K562 (cell line): ENCODE measurements at regions not wholly inside any gene's neighbourhood (a gene's known extent, or its start where the extent isn't known, plus 50 kb on each side); places are given as distances from the start of the nearest gene placed in this dataset.

ENCODE experiments used
- ATAC-seq: fragments of 200-7000 bp; cut with Tn5 transposase; 3 replicates; pipeline ENCODE4 v1.9.1; 2020; ENCODE audit warnings: moderate library complexity
- BruUV-seq: library from RNA; stranded (reverse); fragments of 400-500 nt; replicated peaks from 2 replicates; lab custom pipeline; 2021; lab: Mats Ljungman, UMichigan
- CTCF ChIA-PET: fragments of 300-600 bp; formaldehyde crosslinking; extraction: SDS; loops from one replicate; lab custom pipeline; 2021; ENCODE audit warnings: low intra/inter-chr PET ratio; lab: Yijun Ruan, JAX
- POLR2A ChIA-PET: fragments of 300-600, 350-650 bp; sonication (Branson Sonifier 250); formaldehyde crosslinking; extraction: SDS; loops from one replicate; lab custom pipeline; 2021; ENCODE audit warnings: antibody characterized with exemption, inconsistent platforms; lab: Yijun Ruan, JAX
- DNase-seq, 4 experiments: peaks; one replicate each; pipeline versions ENCODE4 v3.0.0 to v3.0.0-alpha.2; 2011 to 2018; ENCODE audit warnings: low spot score in 3 of 4, mixed read lengths in 3 of 4; ENCODE audit errors: extremely low read depth in 1 of 4
- FAIRE-seq: peaks from 2 replicates; lab custom pipeline; 2011; peaks lifted over from hg19 to GRCh38; lab: Jason Lieb, UNC
- H2AFZ ChIP-seq: 2 replicates; pipeline ENCODE4 v1.6.0; 2011; ENCODE audit warnings: low read depth, low read length, control low read depth, inconsistent platforms
- H3K27ac ChIP-seq: fragments of 200-600 bp; 3 replicates; pipeline ENCODE4 v1.8.0; 2011; ENCODE audit warnings: low read depth, mild to moderate bottlenecking, control low read depth, inconsistent platforms, low read length, moderate library complexity, mixed read lengths; ENCODE audit errors: extremely low read depth
- H3K27me3 ChIP-seq, 2 experiments: fragments of 300-600 bp in 1 of 2; 2 replicates in 1 of 2; 3 replicates in 1 of 2; pipeline versions ENCODE4 v1.6.0 to v1.8.0; 2011; ENCODE audit warnings: inconsistent platforms in 2 of 2, low read length in 2 of 2, mild to moderate bottlenecking in 1 of 2, mixed read lengths in 1 of 2, moderate library complexity in 1 of 2; ENCODE audit not compliant: control insufficient read depth in 2 of 2, insufficient read depth in 2 of 2
- H3K36me3 ChIP-seq: fragments of 300-600 bp; 3 replicates; pipeline ENCODE4 v1.8.0; 2011; ENCODE audit warnings: mild to moderate bottlenecking, low read length, inconsistent platforms; ENCODE audit not compliant: control insufficient read depth, insufficient read depth
- H3K4me1 ChIP-seq, 2 experiments: fragments of 200-600 bp in 1 of 2; replicated peaks in 1 of 2; 2 replicates in 1 of 2; 3 replicates in 1 of 2; pipeline versions ENCODE4 v1.5.1 to v1.8.0; 2011; ENCODE audit warnings: inconsistent platforms in 2 of 2, low read length in 2 of 2, mild to moderate bottlenecking in 1 of 2, mixed read lengths in 1 of 2, moderate library complexity in 1 of 2; ENCODE audit not compliant: control insufficient read depth in 2 of 2, insufficient read depth in 2 of 2
- H3K4me2 ChIP-seq: 2 replicates; pipeline ENCODE4 v1.6.1; 2011; ENCODE audit warnings: low read length, control low read depth, inconsistent platforms, mixed read lengths; ENCODE audit not compliant: insufficient read depth
- H3K4me3 ChIP-seq: fragments of 200-600 bp; sonication (generic), shearing (Covaris generic); 2 replicates; pipeline ENCODE4 v1.5.1; 2016; ENCODE audit warnings: control low read depth, inconsistent platforms
- H3K79me2 ChIP-seq: fragments of 200-600 bp; 3 replicates; pipeline ENCODE4 v1.8.0; 2011; ENCODE audit warnings: low read length, inconsistent platforms; ENCODE audit not compliant: control insufficient read depth, insufficient read depth
- H3K9ac ChIP-seq, 2 experiments: 2 replicates each; pipeline versions ENCODE4 v1.6.0 to v1.6.1; 2011; ENCODE audit warnings: low read depth in 2 of 2, low read length in 2 of 2, control low read depth in 1 of 2, inconsistent platforms in 1 of 2, mild to moderate bottlenecking in 1 of 2, mixed read lengths in 1 of 2; ENCODE audit not compliant: insufficient read depth in 1 of 2
- H3K9me1 ChIP-seq: one replicate; pipeline ENCODE4 v1.6.0; 2011; ENCODE audit warnings: inconsistent platforms, mild to moderate bottlenecking, low read length, moderate library complexity; ENCODE audit not compliant: control insufficient read depth, insufficient read depth
- H3K9me3 ChIP-seq: replicated peaks from 2 replicates; pipeline ENCODE4 v1.5.1; 2011; ENCODE audit warnings: low read depth, low read length, inconsistent platforms; ENCODE audit not compliant: control insufficient read depth, insufficient read depth
- H4K20me1 ChIP-seq: replicated peaks from 2 replicates; pipeline ENCODE4 v1.6.1; 2011; ENCODE audit warnings: low read length, inconsistent platforms, mixed read lengths; ENCODE audit not compliant: control insufficient read depth, insufficient read depth
- CAMTA2 ChIP-seq: fragments of 250-450 bp; sonication (Bioruptor Pico); conservative IDR thresholded peaks from 2 replicates; pipeline ENCODE4 v1.5.1; 2022
- ETV1 ChIP-seq: fragments of 450-650 bp; conservative IDR thresholded peaks from 2 replicates; pipeline ENCODE4 v1.6.1; 2016; ENCODE audit warnings: missing genetic modification characterization, control low read depth, low read depth, missing compliant biosample characterization
- FOXA3 ChIP-seq, 2 experiments: fragments of 450-650 bp in 1 of 2; sonication (generic) in 1 of 2; formaldehyde crosslinking; IDR thresholded peaks in 1 of 2; conservative IDR thresholded peaks in 1 of 2; 2 replicates each; pipeline versions ENCODE4 v1.4.0 to v1.8.0; 2020 to 2022; ENCODE audit warnings: mild to moderate bottlenecking in 2 of 2, missing genetic modification reagents in 1 of 2
- GMEB1 ChIP-seq: fragments of 250-450 bp; sonication (Bioruptor Pico); IDR thresholded peaks from 2 replicates; pipeline ENCODE4 v1.4.0; 2020; ENCODE audit warnings: mild to moderate bottlenecking
- IFI16 ChIP-seq: fragments of 250-450 bp; sonication (Bioruptor Pico); IDR thresholded peaks from 2 replicates; pipeline ENCODE4 v2.1.2; 2022; ENCODE audit warnings: mild to moderate bottlenecking, inconsistent platforms
- NR2C2 ChIP-seq, 2 experiments: fragments of 200-800 bp in 1 of 2; sonication (Bioruptor generic) in 1 of 2; sonication (generic) in 1 of 2; formaldehyde crosslinking in 1 of 2; IDR thresholded peaks; 2 replicates each; pipeline versions ENCODE4 v1.6.1 to v1.8.0; 2016 to 2022; ENCODE audit warnings: mild to moderate bottlenecking in 1 of 2, missing compliant biosample characterization in 1 of 2, missing genetic modification characterization in 1 of 2, missing genetic modification reagents in 1 of 2
- PHF21A ChIP-seq: fragments of 450-650 bp; IDR thresholded peaks from 2 replicates; pipeline ENCODE4 v1.6.1; 2017; ENCODE audit warnings: low read depth, borderline replicate concordance
- TRIM24 ChIP-seq, 2 experiments: fragments of 450-650 bp; IDR thresholded peaks; 2 replicates each; pipeline ENCODE4 v1.6.1; 2016
- ZNF224 ChIP-seq: sonication (generic); formaldehyde crosslinking; IDR thresholded peaks from 2 replicates; pipeline ENCODE4 v1.8.0; 2022; ENCODE audit warnings: mild to moderate bottlenecking, missing genetic modification reagents
- ZNF347 ChIP-seq: fragments of 450-650 bp; formaldehyde crosslinking; IDR thresholded peaks from 2 replicates; pipeline ENCODE4 v1.4.0; 2020; ENCODE audit warnings: low read depth, mild to moderate bottlenecking, moderate library complexity
- WGBS: fragments of 100-300 bp; shearing (Covaris generic); methylation state at CpG from one replicate; pipeline ENCODE4 v1.1.6; 2016; ENCODE audit warnings: low coverage, mixed read lengths; ENCODE audit not compliant: insufficient coverage; ENCODE audit errors: missing lambda C conversion rate; 5-methylcytosine and 5-hydroxymethylcytosine counted together
- in situ Hi-C: fragments of 300-500 bp; cut with MboI; formaldehyde crosslinking; loops from 4 replicates; pipeline ENCODE4 v1.15.0; 2018; ENCODE audit warnings: inconsistent platforms, mixed read lengths
- intact Hi-C: fragments of 100-400 bp; cut with micrococcal nuclease; formaldehyde crosslinking; loops from 2 replicates; pipeline ENCODE4 v1.14.2; 2022
- TF ChIP-seq, protein P1 (sequence below): fragments of 450-650 bp; formaldehyde crosslinking; IDR thresholded peaks from 2 replicates; pipeline ENCODE4 v1.4.0; 2022; ENCODE audit warnings: missing genetic modification characterization

- DNase-seq = no peak
- H3K79me2 ChIP-seq = no peaks in the 10 kb centered on the region
- H3K9me3 ChIP-seq = no peaks in the 10 kb centered on the region
- H3K4me1 ChIP-seq = no peaks in the 10 kb centered on the region
- TF ChIP-seq FOXA3 (CRISPR knock-in tag; conservative IDR thresholded peaks at IDR 0.05 in 1 of 2, IDR thresholded peaks at IDR 0.05 in 1 of 2) = no peak
- no peak for TF ChIP-seq ETV1 (tag)
- TF ChIP-seq PHF21A = no peak
- no peak for TF ChIP-seq ZNF347
- TF ChIP-seq CAMTA2 (CRISPR knock-in tag) = no peak
- no peak for TF ChIP-seq NR2C2 (CRISPR knock-in tag; IDR thresholded peaks at IDR 0.05)
- TF ChIP-seq NR2C2 (tag; IDR thresholded peaks at IDR 0.05) = no peak
- TF ChIP-seq TRIM24 (IDR thresholded peaks at IDR 0.05) = no peak
- no peak for TF ChIP-seq IFI16 (CRISPR knock-in tag)
- TF ChIP-seq, protein P1, sequence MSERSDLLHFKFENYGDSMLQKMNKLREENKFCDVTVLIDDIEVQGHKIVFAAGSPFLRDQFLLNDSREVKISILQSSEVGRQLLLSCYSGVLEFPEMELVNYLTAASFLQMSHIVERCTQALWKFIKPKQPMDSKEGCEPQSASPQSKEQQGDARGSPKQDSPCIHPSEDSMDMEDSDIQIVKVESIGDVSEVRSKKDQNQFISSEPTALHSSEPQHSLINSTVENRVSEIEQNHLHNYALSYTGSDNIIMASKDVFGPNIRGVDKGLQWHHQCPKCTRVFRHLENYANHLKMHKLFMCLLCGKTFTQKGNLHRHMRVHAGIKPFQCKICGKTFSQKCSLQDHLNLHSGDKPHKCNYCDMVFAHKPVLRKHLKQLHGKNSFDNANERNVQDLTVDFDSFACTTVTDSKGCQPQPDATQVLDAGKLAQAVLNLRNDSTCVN (CRISPR knock-in tag) = no peak
- no peak for TF ChIP-seq ZNF224 (CRISPR knock-in tag)
- no peak for TF ChIP-seq GMEB1 (CRISPR knock-in tag)
- ATAC-seq = no peak
- H3K27me3 ChIP-seq = no peaks in the 10 kb centered on the region
- in situ Hi-C loops (no loop called here), intact Hi-C loops (no loop called here)
- no TSS peak for BruUV-seq
- WGBS = 42% methylated on average over 3 of the region's 3 CpGs
- no peak overlapping the region for H2AFZ ChIP-seq
- H3K9me1 ChIP-seq = no peaks in the 10 kb centered on the region
- no peak for FAIRE-seq
- CTCF ChIA-PET = no interaction called here
- no peak overlapping the region for H3K4me3 ChIP-seq
- no peaks in the 10 kb centered on the region for H3K36me3 ChIP-seq
- H4K20me1 ChIP-seq = no peaks in the 10 kb centered on the region
- H3K4me2 ChIP-seq = no peak overlapping the region
- H3K9ac ChIP-seq = no peak overlapping the region
- POLR2A ChIA-PET = interaction anchor here (1.1 kb wide), 1 partner anchor 15 kb away, joined by 3 read pairs; no protein-coding TSS in a partner anchor
- H3K27ac ChIP-seq = no peak overlapping the region
Measured at GRCh38 chr1:101175466-101175865, 61.4 kb upstream of the S1PR1 start.
